Esophagus squamous epithelium (tissue), 5 donors: ENCODE measurements at regions not wholly inside any gene's neighbourhood (a gene's known extent, or its start where the extent isn't known, plus 50 kb on each side); places are given as distances from the start of the nearest gene placed in this dataset.
"Not testable (repeated sequence)": the region's sequence is repeated elsewhere in the genome, so short reads cannot be mapped to it uniquely, and the experiment has no call there.

Experiments
- DNase-seq: peaks from one replicate; lab custom pipeline; 2025; lab: John Stamatoyannopoulos, UW
- H3K27ac ChIP-seq, 4 donors: fragments of 200-600 bp; sonication (generic); one replicate each; pipeline ENCODE4 v1.5.1; 2016 to 2019; ENCODE audit warnings: mild to moderate bottlenecking in 1 of 4
- H3K27me3 ChIP-seq, 4 donors: fragments of 200-600 bp; sonication (generic); 1 replicate in 3 of 4; 2 replicates in 1 of 4; pipeline versions ENCODE4 v1.5.1 to v1.6.0; 2017 to 2021; ENCODE audit warnings: antibody characterized with exemption in 1 of 4
- H3K36me3 ChIP-seq, 3 donors: fragments of 200-600 bp; sonication (generic); one replicate each; pipeline ENCODE4 v1.5.1; 2016 to 2019
- H3K4me1 ChIP-seq, 3 donors: fragments of 200-600 bp; sonication (generic); one replicate each; pipeline ENCODE4 v1.5.1; 2017 to 2019
- H3K4me3 ChIP-seq, 4 donors: fragments of 200-600 bp; sonication (generic); 1 replicate in 3 of 4; 2 replicates in 1 of 4; pipeline ENCODE4 v1.5.1; 2016 to 2019; ENCODE audit warnings: mild to moderate bottlenecking in 2 of 4, moderate library complexity in 1 of 4
- H3K9me3 ChIP-seq, 3 donors: fragments of 200-600 bp; sonication (generic); one replicate each; pipeline ENCODE4 v1.5.1; 2016 to 2019
- POLR2A ChIP-seq, 4 donors: fragments of 450-650 bp; IDR thresholded peaks; one replicate each; pipeline ENCODE4 v1.6.1; 2017; ENCODE audit warnings: antibody characterized with exemption in 4 of 4, mild to moderate bottlenecking in 4 of 4, moderate library complexity in 3 of 4
- WGBS, 2 donors: methylation state at CpG; one replicate each; pipeline ENCODE4 v1.1.5; 2018; 5-methylcytosine and 5-hydroxymethylcytosine counted together
- intact Hi-C: fragments of 100-400 bp; cut with DNase I; formaldehyde crosslinking; loops from one replicate; pipeline ENCODE4 v1.15.0; 2022
- TF ChIP-seq, protein P1 (sequence below), 6 experiments: fragments of 450-650 bp in 4 of 6; fragments of 200-600 bp in 2 of 6; sonication (generic) in 2 of 6; IDR thresholded peaks; one replicate each; pipeline ENCODE4 v1.5.1; 2016 to 2019; ENCODE audit warnings: antibody characterized with exemption in 6 of 6, mild to moderate bottlenecking in 4 of 6, moderate library complexity in 4 of 6
- donor health status: DM: yes; HTN: yes; CAD: no.

DNA sequence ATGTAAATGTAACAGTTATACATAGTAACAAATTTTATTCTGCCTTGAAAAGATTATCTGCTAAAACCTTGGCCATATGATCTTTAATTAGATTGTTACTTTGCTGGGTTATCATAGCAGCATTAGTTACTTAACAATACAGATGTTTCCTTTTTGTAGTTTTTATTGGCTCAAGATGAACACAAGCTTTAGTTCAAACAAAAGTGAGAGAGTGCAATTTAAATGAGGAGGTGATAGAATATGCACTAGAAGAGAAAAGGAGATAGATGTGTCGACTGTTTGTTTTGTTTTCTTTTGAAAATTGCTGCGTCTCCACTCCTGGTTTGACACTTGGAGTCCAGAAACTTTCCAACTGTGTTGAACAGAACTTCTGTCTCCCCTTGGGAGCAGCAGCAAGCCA, 91.4 kb upstream of the CAV2 start:
- 77% methylated on average over 2 of the region's 2 CpGs for WGBS, 2 donors
- H3K9me3 ChIP-seq, result no peaks in the 10 kb centered on the region
- H3K4me3 ChIP-seq, result no peak overlapping the region
- H3K27me3 ChIP-seq, result peaks cover 0 to 9% (median 0%) of the 10 kb centered on the region in 4 donors
- DNase-seq, result no peak
- no peak overlapping the region for H3K27ac ChIP-seq
- H3K4me1 ChIP-seq, result peaks cover 0 to 21% (median 0%) of the 10 kb centered on the region in 3 donors
- TF ChIP-seq, protein P1, sequence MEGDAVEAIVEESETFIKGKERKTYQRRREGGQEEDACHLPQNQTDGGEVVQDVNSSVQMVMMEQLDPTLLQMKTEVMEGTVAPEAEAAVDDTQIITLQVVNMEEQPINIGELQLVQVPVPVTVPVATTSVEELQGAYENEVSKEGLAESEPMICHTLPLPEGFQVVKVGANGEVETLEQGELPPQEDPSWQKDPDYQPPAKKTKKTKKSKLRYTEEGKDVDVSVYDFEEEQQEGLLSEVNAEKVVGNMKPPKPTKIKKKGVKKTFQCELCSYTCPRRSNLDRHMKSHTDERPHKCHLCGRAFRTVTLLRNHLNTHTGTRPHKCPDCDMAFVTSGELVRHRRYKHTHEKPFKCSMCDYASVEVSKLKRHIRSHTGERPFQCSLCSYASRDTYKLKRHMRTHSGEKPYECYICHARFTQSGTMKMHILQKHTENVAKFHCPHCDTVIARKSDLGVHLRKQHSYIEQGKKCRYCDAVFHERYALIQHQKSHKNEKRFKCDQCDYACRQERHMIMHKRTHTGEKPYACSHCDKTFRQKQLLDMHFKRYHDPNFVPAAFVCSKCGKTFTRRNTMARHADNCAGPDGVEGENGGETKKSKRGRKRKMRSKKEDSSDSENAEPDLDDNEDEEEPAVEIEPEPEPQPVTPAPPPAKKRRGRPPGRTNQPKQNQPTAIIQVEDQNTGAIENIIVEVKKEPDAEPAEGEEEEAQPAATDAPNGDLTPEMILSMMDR (IDR thresholded peaks at IDR 0.05), result no peak
- no peak for TF ChIP-seq POLR2A (IDR thresholded peaks at IDR 0.05)
- intact Hi-C loops, result no loop called here
- H3K36me3 ChIP-seq, result no peaks in the 10 kb centered on the region

DNA sequence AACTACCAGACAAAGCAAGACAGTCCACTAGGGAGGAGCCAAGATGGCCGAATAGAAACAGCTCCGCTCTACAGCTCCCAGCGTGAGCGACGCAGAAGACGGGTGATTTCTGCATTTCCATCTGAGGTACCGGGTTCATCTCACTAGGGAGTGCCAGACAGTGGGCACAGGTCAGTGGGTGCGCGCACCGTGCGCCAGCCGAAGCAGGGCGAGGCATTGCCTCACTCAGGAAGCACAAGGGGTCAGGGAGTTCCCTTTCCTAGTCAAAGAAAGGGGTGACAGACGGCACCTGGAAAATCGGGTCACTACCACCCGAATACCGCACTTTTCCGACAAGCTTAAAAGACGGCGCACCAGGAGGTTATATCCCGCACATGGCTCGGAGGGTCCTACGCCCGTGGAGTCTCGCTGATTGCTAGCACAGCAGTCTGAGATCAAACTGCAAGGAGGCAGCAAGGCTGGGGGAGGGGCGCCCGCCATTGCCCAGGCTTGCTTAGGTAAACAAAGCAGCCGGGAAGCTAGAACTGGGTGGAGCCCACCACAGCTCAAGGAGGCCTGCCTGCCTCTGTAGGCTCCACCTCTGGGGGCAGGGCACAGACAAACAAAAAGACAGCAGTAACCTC, 90.6 kb upstream of the CAV2 start:
- H3K4me3 ChIP-seq, H3K9me3 ChIP-seq, DNase-seq, H3K36me3 ChIP-seq, H3K27ac ChIP-seq, intact Hi-C loops, H3K27me3 ChIP-seq: not testable (repeated sequence)
- 92 to 93% methylated on average over 3 to 17 of the region's 28 CpGs for WGBS, 2 donors
- H3K4me1 ChIP-seq, result peaks cover 0 to 13% (median 0%) of the 10 kb centered on the region in 3 donors

DNA sequence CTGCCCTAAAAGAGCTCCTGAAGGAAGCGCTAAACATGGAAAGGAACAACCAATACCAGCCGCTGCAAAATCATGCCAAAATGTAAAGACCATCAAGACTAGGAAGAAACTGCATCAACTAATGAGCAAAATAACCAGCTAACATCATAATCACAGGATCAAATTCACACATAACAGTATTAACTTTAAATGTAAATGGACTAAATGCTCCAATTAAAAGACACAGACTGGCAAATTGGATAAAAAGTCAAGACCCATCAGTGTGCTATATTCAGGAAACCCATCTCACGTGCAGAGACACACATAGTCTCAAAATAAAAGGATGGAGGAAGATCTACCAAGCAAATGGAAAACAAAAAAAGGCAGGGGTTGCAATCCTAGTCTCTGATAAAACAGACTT, 88.8 kb upstream of the CAV2 start:
- DNase-seq, H3K27ac ChIP-seq, H3K27me3 ChIP-seq, H3K36me3 ChIP-seq, intact Hi-C loops, H3K9me3 ChIP-seq, H3K4me1 ChIP-seq, H3K4me3 ChIP-seq: not testable (repeated sequence)
- 75 to 78% methylated on average over 1 to 3 of the region's 3 CpGs for WGBS, 2 donors

DNA sequence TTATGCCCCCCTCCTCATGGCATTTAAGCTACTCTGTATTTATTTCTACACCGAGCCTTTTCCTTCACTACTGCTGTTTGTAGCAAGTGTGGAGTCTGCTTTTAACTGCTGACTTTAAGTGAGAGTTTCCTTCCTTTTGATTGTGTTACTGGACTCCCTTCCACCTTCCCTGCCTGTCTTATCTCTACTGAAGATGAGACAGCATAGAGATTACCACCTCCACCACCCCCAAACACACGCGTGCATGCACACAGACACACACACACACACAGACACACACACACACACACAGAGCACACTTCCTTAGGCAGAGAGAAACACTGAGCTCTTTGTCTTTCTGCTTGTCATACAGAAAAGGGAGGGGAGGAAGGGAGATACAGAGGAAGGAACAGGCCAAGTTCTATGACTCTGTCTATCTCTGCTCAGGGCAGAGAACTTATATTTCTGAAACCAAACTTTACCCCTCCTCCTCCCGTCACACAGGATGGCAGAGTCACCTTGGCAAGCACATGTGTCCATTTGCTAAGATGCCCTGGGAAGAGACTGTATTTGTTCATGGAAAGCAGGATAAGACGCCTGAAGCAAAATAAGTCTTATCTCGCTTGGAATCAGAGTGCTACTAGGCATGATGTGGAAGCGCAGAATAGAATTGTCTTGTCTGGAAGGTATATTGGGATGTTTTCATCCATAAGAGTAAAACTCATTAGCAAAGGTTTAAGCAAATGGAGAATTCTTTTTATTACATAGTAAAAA, 81.8 kb upstream of the CAV2 start:
- no peak for DNase-seq
- no peaks in the 10 kb centered on the region for H3K27me3 ChIP-seq
- H3K4me3 ChIP-seq, result no peak overlapping the region
- H3K36me3 ChIP-seq, result no peaks in the 10 kb centered on the region
- TF ChIP-seq, protein P1 (IDR thresholded peaks at IDR 0.05), result no peak
- H3K9me3 ChIP-seq, result no peaks in the 10 kb centered on the region
- peaks cover 0 to 5% (median 0%) of the 10 kb centered on the region in 3 donors for H3K4me1 ChIP-seq
- no peak overlapping the region for H3K27ac ChIP-seq
- 66 to 72% methylated on average over 7 of the region's 7 CpGs for WGBS, 2 donors
- intact Hi-C loops, result no loop called here

DNA sequence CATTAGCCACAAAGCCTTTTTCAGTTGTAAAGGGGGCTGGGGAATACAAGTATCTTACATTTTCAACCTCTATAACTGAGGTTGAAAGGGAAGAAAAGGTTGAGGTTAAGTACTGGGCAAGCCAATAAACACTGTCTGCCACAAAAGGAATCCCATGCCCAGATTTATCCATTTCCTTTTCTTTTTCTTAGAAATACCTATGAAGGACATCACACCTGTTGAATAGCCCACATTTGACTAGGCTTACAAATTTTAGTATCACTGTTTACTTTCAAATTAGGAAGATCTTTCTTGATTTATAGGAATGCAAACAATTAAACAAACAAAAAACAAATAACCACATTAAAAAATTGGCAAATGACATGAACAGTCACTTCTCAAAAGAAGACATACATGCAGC, 81.0 kb upstream of the CAV2 start:
- Histone ChIP-seq H3K27ac (no peak overlapping the region), H3K4me1 (peaks cover 0 to 5% (median 0%) of the 10 kb centered on the region in 3 donors), H3K9me3 (no peaks in the 10 kb centered on the region), H3K36me3 (no peaks in the 10 kb centered on the region), H3K4me3 (no peak overlapping the region), H3K27me3 (no peaks in the 10 kb centered on the region)
- intact Hi-C loops, result no loop called here
- TF ChIP-seq POLR2A (IDR thresholded peaks at IDR 0.05), result no peak
- TF ChIP-seq, protein P1 (IDR thresholded peaks at IDR 0.05), result no peak
- no peak for DNase-seq

DNA sequence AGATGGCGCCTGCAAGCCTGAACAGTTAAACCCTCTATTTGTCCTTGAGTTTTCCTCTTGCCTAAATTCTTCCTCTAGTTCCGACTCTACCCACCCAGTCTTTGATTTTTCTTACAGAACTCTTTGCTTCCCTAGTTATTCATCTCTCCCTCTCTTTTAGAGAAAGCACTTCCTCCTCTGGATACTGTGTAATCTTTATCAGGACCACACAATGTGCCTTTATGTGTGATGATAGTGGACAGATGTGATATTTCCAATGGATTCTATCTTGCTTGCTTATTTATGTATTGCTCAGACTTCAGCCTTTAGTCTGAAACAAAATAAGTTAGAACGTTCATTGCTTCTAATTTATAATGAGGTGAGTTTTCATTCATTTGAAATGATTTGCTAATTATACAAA, 79.5 kb upstream of the CAV2 start:
- intact Hi-C loops, result no loop called here
- H3K4me1 ChIP-seq, result peaks cover 0 to 5% (median 0%) of the 10 kb centered on the region in 3 donors
- TF ChIP-seq, protein P1 (IDR thresholded peaks at IDR 0.05), result no peak
- no peak for TF ChIP-seq POLR2A (IDR thresholded peaks at IDR 0.05)
- no peaks in the 10 kb centered on the region for H3K36me3 ChIP-seq
- no peak overlapping the region for H3K4me3 ChIP-seq
- no peaks in the 10 kb centered on the region for H3K9me3 ChIP-seq
- H3K27ac ChIP-seq, result no peak overlapping the region
- no peaks in the 10 kb centered on the region for H3K27me3 ChIP-seq
- WGBS, 2 donors, result 85 to 92% methylated on average over 3 of the region's 3 CpGs
- DNase-seq, result no peak
